HG03039 (cell line): ENCODE measurements at regions not wholly inside any gene's neighbourhood (a gene's known extent, or its start where the extent isn't known, plus 50 kb on each side); places are given as distances from the start of the nearest gene placed in this dataset.

Experiments
- ATAC-seq: cut with Tn5 transposase; IDR thresholded peaks from one replicate; pipeline ENCODE4 v1.9.1; 2021; ENCODE audit warnings: mild to moderate bottlenecking, moderate library complexity; ENCODE audit not compliant: unreplicated experiment

GRCh38 chr6:6780231-6780630 is 191.7 kb downstream of the LY86 start:
- no peak for ATAC-seq

- no peak for ATAC-seq
Observed at GRCh38 chr6:6781172-6781872, 192.8 kb downstream of the LY86 start.

- no peak for ATAC-seq
Observed at GRCh38 chr6:6781873-6782227, 193.3 kb downstream of the LY86 start.

- no peak for ATAC-seq
Observed at GRCh38 chr6:6783721-6784120, 195.2 kb downstream of the LY86 start.

- no peak for ATAC-seq
Observed at GRCh38 chr6:6784514-6785162, 196.1 kb downstream of the LY86 start.

- no peak for ATAC-seq
Observed at GRCh38 chr6:6785163-6785521, 196.6 kb downstream of the LY86 start.

- ATAC-seq = no peak
Observed at GRCh38 chr6:6788394-6789032, 200.0 kb downstream of the LY86 start.

- no peak for ATAC-seq
Observed at GRCh38 chr6:6790393-6790792, 201.9 kb downstream of the LY86 start.

- no peak for ATAC-seq
Observed at GRCh38 chr6:6790891-6791290, 202.4 kb downstream of the LY86 start.

- ATAC-seq = no peak
Observed at GRCh38 chr6:6793388-6794250, 205.1 kb downstream of the LY86 start.

- ATAC-seq = no peak
Observed at GRCh38 chr6:6795393-6795792, 206.9 kb downstream of the LY86 start.

GRCh38 chr6:6796818-6797217 is 208.3 kb downstream of the LY86 start:
- ATAC-seq = no peak

- ATAC-seq = peak; percentile 34
Observed at GRCh38 chr6:6798448-6798860, 209.9 kb downstream of the LY86 start.

GRCh38 chr6:6801005-6801335 is 212.4 kb downstream of the LY86 start:
- no peak for ATAC-seq

- ATAC-seq = no peak
Observed at GRCh38 chr6:6801635-6802218, 213.2 kb downstream of the LY86 start.

GRCh38 chr6:6803180-6803977 is 214.9 kb downstream of the LY86 start:
- peak; percentile 49 for ATAC-seq

GRCh38 chr6:6804843-6805615 is 216.5 kb downstream of the LY86 start:
- ATAC-seq = no peak

GRCh38 chr6:6806844-6807518 is 218.5 kb downstream of the LY86 start:
- no peak for ATAC-seq

GRCh38 chr6:6808343-6808742 is 219.8 kb downstream of the LY86 start:
- ATAC-seq = no peak
